ENCODE measurements at regions not wholly inside any gene's neighbourhood (a gene's known extent, or its start where the extent isn't known, plus 50 kb on each side); places are given as distances from the start of the nearest gene placed in this dataset.

GRCh38 chr4:131063878-131064277, 1967.9 kb downstream of the C4orf33 start:
- TF ChIP-seq CTCF (IDR thresholded peaks at IDR 0.05), result no peak
- no peak for TF ChIP-seq POLR2A (IDR thresholded peaks at IDR 0.05)

Measured in testis (tissue), 2 donors.